Fibroblast of skin of scalp (primary cell): ENCODE measurements at regions not wholly inside any gene's neighbourhood (a gene's known extent, or its start where the extent isn't known, plus 50 kb on each side); places are given as distances from the start of the nearest gene placed in this dataset.
"Not testable (repeated sequence)": the region's sequence is repeated elsewhere in the genome, so short reads cannot be mapped to it uniquely, and the experiment has no call there.

ENCODE experiments used
- DNase-seq: peaks from one replicate; pipeline ENCODE4 v3.0.0-alpha.2; 2013

GRCh38 chr14:84404246-84404645 lies 1125.7 kb upstream of the FLRT2 start:
- DNase-seq = no peak

GRCh38 chr14:84409435-84409834 lies 1120.5 kb upstream of the FLRT2 start:
- DNase-seq = peak; percentile 30

- DNase-seq = no peak
Observed at GRCh38 chr14:84410344-84410743, 1119.6 kb upstream of the FLRT2 start.

DNA sequence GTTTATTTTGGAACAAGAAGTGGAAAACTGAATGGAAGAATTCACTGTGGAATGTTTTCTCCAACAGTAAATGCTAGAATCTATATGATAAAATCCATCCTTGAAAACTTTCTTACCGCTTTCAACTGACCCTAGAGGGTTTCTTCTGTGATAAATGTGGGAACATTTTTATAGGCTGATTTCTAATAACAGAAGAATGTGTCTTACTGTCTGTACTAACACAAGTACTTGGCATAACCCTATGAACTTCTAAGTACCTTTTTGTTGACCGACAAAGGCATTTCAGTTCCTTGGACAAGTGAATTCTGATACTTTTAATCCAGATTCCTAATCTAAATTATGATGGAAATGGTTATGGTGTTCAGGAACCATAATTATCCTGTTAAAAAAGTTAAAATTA lies 1109.7 kb upstream of the FLRT2 start:
- peak; percentile 64 for DNase-seq

- DNase-seq = no peak
Observed at GRCh38 chr14:84421621-84422020, 1108.3 kb upstream of the FLRT2 start.

DNA sequence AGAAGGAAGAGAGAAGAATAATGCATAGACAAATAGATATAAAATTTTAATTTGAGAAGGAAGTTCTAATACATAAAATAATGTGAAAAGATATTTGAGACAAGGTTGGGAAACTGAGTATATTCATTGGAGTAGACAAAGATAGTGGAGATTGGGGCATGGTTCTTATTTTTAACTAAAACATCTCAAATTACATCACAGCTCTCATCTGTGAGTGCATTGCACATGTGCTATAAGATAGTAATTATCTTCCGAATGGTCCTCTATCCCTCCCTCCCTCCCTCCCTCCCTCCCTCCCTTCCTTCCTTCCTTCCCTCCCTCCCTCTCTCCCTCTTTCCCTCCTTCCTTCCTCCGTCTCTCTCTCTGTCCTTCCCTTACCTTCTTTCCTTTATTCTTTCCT lies 1104.0 kb upstream of the FLRT2 start:
- DNase-seq = no peak

DNA sequence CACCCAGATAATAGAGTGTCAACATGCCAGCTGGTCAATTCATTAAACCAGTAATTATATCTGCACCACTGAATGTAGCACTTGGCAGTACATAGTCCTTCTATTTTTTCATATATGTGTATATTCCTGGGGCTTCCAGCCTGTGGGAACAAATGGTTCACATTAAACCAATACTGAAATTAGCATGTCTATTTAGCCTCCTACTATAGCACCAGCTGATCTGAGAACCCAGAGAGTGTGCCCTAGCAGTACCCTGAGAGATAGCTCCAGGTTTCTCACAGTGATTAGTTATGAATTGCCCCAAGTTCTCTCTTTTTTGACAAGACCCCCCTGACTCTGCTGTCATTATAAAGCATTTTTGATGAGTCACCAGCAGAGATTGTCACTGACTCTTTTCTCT lies 1097.3 kb upstream of the FLRT2 start:
- no peak for DNase-seq

DNA sequence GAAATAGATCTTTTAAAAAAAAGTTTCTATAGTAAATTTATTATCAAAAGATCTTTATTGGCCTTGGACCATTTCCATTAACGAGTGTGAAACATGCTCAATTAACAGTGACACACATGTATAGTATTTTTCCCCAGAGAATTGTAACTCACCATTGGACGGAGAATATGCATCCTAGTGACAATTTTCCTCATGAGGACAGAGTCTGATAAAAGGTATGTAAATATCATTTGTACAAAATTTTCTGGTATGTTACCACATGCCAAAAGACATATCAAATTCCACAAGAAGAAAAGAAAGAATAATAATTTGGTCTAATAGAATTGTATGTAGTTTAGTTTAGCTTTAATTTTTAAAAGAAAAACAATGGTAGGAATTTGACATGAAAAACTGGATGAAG lies 1096.0 kb upstream of the FLRT2 start:
- peak; percentile 58 for DNase-seq

DNA sequence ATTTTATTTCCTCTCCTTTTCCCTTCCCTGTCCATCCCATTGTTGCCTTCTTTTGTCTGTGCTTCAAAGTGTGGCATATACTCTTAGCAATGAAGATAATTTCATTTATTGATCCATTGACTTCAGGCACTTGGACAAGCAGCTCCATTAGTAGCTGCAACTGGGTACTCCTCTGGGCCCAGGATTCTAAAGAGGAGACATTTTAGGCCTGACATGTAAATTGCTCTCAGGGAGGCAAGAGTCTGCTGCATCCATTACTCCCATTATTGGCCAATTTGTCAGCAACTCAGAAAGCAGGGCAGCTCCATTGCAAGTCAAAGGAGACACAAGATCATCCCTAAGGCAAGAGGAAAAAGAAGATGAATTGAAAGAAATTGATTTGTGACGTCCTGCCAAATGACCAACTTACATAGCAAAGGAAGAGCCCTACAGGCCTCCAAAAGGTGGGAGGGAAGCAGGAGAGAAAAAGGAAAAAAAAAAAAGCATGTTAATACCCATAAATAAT lies 1094.1 kb upstream of the FLRT2 start:
- no peak for DNase-seq

GRCh38 chr14:84436528-84436927 lies 1093.4 kb upstream of the FLRT2 start:
- DNase-seq = no peak

DNA sequence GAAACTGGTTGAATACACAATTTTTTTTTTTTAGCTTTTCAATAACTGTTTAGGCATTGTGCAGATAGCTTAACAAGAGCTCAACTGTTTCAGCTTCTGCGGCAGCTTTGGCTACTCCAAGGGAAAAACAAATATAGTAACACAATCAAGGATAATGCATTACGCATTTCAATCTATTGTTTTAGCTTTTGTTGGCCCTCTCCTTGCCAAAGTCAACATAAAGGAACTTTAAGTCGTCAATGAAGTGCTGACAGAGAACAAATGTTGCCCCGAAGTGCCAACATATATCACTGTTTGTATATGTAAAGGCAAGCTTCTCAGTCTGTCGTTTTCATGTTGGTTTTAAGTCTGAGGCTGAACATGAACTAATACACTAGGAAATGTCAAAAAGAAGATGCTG lies 1087.4 kb upstream of the FLRT2 start:
- no peak for DNase-seq

DNA sequence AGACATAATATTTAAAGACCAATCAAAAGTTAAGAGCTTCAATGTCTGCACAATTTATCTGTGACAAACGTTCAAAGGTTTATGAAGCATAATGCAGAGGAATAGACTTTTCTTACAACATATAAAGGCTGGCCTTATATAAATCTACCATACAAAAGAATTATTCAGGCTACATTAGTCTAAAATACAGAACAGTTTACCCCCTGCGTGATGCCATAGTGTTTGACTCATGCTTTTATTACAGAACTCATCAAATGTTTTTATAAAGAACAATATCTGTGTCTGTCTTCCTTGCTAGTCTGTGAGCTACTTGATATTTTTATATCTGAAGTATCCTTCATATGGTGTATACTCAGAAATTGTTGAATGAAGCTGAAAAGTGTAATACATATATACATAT lies 1084.5 kb upstream of the FLRT2 start:
- DNase-seq = no peak

DNA sequence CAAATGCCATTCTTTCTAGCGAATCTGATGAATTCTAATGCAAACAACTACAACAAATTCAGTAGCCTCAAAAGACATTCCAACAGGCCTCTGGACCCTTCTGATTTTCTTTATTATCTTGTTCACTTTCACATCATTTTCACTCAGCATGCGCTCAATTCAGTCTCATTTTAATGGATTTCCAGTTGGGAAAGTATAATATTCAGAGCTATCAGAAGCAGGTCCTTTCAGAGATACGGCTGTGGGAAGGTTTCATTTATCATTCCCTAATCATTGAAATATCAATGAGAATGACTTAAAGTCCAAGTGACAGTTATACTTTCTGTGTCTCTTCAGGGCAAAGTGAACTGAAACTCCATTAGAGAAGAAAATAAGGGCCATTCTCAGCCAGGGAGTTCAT lies 1083.7 kb upstream of the FLRT2 start:
- no peak for DNase-seq

DNA sequence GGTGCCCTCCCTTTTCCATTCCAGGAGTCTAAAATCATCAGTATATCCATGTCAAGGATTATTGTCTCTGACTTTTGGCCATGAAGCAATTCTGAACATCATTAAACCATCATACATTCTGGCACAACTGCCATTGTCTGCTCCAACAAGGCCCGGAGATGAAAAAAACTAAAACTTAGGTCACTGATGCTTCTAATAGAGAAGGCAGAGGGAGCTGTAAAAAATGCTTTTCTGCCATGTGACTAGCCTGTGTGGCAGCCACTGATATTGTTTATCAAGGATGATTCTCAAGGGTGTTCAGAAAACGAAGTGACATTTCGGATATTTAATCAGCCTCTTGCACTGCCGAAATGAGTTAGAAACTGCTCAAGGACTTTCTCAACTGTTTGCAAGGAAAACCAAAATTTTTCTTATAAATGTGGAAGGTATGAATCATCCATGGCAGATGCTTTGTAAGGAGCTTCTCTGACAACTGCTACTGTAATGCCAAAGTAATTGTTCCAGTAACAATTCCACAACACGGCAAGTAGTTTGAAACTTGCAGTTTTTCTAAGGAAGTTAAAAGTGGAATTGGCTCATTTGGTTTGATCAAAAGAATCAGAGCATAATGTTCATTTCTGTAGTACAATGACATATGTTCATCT lies 1076.5 kb upstream of the FLRT2 start:
- peak; percentile 16 for DNase-seq

GRCh38 chr14:84454114-84454513 lies 1075.8 kb upstream of the FLRT2 start:
- DNase-seq = no peak

DNA sequence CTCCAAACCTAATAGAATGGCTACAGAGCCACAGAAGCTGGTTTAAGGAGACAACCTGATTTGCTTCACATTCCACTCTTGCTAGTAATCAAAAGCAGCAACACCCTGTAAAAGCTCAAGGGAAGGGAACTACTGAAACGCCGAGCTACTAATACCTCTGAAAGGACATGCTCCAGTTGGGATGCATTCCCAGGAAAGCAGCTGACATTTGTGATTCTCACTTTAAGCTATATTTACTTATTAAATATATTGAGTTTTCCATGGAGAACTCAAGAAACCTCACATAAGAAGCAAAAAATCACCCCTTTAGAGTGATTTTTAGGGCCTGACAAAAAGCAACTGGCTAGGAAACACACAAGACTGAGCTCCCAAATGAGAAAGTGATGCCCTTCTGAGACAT lies 1073.0 kb upstream of the FLRT2 start:
- no peak for DNase-seq

DNA sequence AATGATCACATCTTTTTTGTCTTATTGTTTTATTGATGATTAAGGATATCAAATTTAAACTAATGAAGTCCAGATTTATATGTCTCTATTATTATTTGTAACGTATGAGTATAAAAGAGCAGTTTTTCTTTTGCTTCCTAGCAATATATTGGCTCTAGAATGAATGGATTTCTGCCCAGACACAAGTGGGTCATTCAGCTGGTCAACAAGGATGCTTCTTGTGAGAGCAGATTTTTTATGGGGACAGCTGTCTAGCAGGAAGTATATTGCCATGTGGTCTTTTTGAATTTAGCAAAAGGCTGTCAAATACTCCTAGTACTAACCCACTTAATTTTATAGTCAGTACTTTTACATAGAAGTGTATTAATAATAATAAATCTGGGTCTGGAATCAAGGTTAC lies 1071.1 kb upstream of the FLRT2 start:
- DNase-seq = no peak

- no peak for DNase-seq
Observed at GRCh38 chr14:84465880-84466279, 1064.1 kb upstream of the FLRT2 start.

GRCh38 chr14:84468153-84468552 lies 1061.8 kb upstream of the FLRT2 start:
- DNase-seq = no peak

DNA sequence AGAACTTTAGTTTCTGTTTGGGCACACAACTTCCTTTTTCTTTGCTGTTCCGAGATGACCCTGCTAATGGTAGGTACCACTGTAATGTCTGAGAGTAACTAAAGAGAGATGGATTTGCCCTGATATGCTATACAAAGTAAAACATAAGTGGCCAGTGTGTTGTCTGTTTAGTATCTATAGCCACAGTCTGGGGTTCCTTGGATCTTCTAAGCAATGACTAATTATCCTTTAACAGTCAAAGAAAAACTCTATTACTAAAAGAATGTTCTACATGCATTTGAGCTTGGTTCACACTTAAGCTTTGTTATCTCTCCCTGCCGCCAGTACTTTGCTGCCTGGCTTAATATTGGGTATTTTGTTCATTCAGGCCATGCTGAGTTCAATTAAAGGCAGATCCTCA lies 1051.9 kb upstream of the FLRT2 start:
- DNase-seq = no peak

DNA sequence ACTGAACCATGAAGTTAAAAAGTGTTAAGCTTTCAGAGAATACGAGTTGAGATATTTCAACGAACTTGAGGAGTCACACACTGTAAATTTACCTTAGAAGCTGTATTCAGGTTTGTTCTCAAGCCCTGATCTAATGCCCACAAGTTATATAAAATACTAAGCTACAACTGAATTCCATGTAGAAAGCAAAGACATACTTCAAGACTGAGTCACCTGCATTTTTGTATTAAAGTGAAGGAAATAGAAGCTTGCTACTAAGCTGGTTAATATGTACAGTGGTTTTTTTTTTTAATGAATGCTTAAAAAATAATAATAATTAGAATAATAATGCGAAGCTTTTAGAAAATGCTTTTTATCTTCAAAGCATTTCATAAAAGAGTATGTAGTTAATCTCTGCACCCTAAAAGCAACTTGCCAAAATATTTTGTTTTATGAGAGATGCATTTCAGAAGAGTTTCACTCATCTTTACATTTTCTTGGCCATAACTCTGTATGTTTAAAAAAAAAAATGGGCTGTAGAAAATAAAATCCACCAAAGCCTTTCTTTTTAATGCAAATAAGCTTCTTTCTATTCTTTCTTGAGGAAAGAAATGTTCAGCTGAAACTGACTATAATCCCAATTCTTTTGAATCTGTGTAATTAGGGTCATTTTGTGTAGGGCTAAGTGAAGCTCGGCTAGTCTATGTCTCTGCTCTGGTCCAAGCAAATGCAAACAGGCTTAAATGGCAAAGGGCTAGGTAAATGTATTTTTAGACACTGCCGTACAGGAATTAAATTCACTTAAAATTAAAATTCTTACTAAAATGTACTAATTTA lies 1047.5 kb upstream of the FLRT2 start:
- peak; percentile 71 for DNase-seq

DNA sequence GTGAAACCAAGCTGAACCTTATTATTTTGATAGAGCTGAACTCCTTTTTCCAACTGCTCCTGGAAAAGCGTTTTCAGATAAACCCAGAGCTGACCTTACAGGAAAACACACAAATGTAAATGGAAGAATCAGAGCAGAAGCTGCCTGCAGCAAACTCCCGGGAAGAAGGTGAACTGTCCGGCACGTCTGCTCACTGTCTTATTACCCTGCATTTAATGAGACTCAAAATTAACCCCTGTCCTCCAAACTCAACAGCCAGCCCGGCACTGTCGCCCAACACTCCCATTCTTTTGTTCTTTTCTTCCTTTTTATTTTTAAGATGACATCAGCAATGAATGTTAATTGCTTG lies 1046.9 kb upstream of the FLRT2 start:
- DNase-seq = no peak

- not testable (repeated sequence) for DNase-seq
Observed at GRCh38 chr14:84484243-84484642, 1045.7 kb upstream of the FLRT2 start.

DNA sequence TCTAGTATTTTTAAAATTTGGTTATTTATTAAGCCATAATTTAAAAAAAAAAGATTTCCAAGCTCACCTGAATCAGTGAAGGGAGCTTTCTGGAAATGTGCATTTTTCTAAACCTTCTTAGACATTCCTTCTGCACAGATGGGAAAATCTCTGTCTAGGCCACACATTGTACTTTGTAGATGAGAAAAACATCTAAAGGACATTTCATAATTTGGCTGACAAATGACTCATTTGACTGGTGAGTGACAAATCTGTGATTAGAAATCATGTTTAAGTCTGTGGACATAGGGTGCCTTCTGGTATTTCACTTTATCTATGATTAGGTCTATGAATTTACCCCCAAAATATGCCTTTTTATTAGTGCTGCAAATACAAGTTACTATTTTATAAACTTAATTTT lies 1044.9 kb upstream of the FLRT2 start:
- DNase-seq = no peak
